ENCODE measurements at regions not wholly inside any gene's neighbourhood (a gene's known extent, or its start where the extent isn't known, plus 50 kb on each side); places are given as distances from the start of the nearest gene placed in this dataset.

DNA sequence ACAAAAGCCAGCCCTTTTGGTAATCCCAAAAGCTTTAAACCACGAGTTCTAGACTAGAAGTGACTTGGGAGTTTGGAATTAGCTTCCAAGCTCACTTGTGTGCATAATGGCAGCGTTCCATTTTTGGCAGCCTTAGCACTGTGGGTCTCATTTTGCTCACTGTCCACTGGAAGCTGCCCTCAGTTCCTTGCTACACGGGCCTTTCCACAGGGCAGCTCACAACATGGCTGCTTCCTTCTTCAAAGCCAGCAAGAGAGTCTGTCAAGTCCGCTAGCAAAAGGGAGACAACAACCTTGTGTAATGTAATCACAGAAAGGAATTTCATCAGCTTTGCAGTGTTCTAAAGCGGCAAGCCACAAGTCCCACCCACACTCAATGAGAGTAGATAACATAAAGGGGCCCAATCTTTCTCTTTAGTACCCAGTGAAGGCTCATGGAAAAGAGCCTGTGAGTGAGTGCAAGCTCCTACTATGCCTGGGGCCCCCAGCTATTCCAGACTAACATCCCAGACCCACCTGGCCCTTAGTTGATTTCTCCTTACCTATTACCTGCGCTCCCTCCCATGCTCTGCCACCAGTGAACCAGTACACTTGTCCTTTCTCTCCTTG lies 168.5 kb upstream of the FOXN2 start (continued):
- TF ChIP-seq, protein P1, sequence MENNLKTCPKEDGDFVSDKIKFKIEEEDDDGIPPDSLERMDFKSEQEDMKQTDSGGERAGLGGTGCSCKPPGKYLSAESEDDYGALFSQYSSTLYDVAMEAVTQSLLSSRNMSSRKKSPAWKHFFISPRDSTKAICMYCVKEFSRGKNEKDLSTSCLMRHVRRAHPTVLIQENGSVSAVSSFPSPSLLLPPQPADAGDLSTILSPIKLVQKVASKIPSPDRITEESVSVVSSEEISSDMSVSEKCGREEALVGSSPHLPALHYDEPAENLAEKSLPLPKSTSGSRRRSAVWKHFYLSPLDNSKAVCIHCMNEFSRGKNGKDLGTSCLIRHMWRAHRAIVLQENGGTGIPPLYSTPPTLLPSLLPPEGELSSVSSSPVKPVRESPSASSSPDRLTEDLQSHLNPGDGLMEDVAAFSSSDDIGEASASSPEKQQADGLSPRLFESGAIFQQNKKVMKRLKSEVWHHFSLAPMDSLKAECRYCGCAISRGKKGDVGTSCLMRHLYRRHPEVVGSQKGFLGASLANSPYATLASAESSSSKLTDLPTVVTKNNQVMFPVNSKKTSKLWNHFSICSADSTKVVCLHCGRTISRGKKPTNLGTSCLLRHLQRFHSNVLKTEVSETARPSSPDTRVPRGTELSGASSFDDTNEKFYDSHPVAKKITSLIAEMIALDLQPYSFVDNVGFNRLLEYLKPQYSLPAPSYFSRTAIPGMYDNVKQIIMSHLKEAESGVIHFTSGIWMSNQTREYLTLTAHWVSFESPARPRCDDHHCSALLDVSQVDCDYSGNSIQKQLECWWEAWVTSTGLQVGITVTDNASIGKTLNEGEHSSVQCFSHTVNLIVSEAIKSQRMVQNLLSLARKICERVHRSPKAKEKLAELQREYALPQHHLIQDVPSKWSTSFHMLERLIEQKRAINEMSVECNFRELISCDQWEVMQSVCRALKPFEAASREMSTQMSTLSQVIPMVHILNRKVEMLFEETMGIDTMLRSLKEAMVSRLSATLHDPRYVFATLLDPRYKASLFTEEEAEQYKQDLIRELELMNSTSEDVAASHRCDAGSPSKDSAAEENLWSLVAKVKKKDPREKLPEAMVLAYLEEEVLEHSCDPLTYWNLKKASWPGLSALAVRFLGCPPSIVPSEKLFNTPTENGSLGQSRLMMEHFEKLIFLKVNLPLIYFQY (CRISPR knock-in tag; IDR thresholded peaks at IDR 0.05; ENCODE audit: borderline replicate concordance): no peak
- 0 out of 2 replicates have a peak, but pooled peaks have one; percentile 21 for TF ChIP-seq TCF7 (IDR thresholded peaks at IDR 0.05; ENCODE audit: low read depth)
- no peak for TF ChIP-seq ZNF761 (CRISPR knock-in tag; conservative IDR thresholded peaks at IDR 0.05)
- peak; percentile 53; the same call in 1 of the 2 replicates for TF ChIP-seq FOXK1 (CRISPR knock-in tag; IDR thresholded peaks at IDR 0.05; ENCODE audit: borderline replicate concordance, low read depth)
- TF ChIP-seq, protein P2, sequence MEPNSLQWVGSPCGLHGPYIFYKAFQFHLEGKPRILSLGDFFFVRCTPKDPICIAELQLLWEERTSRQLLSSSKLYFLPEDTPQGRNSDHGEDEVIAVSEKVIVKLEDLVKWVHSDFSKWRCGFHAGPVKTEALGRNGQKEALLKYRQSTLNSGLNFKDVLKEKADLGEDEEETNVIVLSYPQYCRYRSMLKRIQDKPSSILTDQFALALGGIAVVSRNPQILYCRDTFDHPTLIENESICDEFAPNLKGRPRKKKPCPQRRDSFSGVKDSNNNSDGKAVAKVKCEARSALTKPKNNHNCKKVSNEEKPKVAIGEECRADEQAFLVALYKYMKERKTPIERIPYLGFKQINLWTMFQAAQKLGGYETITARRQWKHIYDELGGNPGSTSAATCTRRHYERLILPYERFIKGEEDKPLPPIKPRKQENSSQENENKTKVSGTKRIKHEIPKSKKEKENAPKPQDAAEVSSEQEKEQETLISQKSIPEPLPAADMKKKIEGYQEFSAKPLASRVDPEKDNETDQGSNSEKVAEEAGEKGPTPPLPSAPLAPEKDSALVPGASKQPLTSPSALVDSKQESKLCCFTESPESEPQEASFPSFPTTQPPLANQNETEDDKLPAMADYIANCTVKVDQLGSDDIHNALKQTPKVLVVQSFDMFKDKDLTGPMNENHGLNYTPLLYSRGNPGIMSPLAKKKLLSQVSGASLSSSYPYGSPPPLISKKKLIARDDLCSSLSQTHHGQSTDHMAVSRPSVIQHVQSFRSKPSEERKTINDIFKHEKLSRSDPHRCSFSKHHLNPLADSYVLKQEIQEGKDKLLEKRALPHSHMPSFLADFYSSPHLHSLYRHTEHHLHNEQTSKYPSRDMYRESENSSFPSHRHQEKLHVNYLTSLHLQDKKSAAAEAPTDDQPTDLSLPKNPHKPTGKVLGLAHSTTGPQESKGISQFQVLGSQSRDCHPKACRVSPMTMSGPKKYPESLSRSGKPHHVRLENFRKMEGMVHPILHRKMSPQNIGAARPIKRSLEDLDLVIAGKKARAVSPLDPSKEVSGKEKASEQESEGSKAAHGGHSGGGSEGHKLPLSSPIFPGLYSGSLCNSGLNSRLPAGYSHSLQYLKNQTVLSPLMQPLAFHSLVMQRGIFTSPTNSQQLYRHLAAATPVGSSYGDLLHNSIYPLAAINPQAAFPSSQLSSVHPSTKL (CRISPR knock-in tag; IDR thresholded peaks at IDR 0.05): 0 out of 2 replicates have a peak, but pooled peaks have one; percentile 33
- peak; percentile 65 for TF ChIP-seq KAT8 (CRISPR knock-in tag; IDR thresholded peaks at IDR 0.05)
- no peak for TF ChIP-seq IKZF1 (IDR thresholded peaks at IDR 0.05)
- TF ChIP-seq RFX5 (IDR thresholded peaks at IDR 0.05; ENCODE audit: low read depth, low read length): no peak
- TF ChIP-seq YY1 (IDR thresholded peaks at IDR 0.05; ENCODE audit: insufficient read depth, insufficient replicate concordance, low read depth, low read length): peak; percentile 65
- 0 out of 2 replicates have a peak, but pooled peaks have one; percentile 32 for TF ChIP-seq ZBTB7B (CRISPR knock-in tag; IDR thresholded peaks at IDR 0.05)
